GM19043 (cell line): ENCODE measurements at regions not wholly inside any gene's neighbourhood (a gene's known extent, or its start where the extent isn't known, plus 50 kb on each side); places are given as distances from the start of the nearest gene placed in this dataset.
"Not testable (repeated sequence)": the region's sequence is repeated elsewhere in the genome, so short reads cannot be mapped to it uniquely, and the experiment has no call there.

Experiments
- ATAC-seq: cut with Tn5 transposase; IDR thresholded peaks from one replicate; pipeline ENCODE4 v1.9.1; 2021; ENCODE audit warnings: low read depth; ENCODE audit not compliant: unreplicated experiment

- ATAC-seq: peak; percentile 68
Measured at GRCh38 chr5:62233083-62234046, 72.6 kb upstream of the KIF2A start.

DNA sequence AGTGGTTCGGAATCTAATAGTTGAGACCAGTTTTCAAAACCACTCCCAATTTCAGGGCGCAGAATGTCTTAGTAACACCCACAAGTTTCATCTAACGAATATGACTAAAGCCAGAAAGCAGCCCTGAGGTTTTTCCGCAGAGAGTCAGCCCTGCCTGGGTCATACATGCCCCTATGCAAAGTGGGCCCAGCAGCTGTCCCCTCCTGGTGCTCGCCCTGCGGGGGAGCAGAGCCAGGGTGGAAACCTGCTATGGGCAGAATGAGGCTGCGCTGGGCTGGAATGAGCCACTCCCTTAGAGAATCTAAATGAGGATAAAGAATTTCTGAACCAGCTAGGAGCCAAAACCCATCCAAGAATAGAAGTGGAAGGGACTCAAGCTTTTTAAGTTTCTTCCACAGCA lies 69.4 kb upstream of the KIF2A start:
- not testable (repeated sequence) for ATAC-seq

DNA sequence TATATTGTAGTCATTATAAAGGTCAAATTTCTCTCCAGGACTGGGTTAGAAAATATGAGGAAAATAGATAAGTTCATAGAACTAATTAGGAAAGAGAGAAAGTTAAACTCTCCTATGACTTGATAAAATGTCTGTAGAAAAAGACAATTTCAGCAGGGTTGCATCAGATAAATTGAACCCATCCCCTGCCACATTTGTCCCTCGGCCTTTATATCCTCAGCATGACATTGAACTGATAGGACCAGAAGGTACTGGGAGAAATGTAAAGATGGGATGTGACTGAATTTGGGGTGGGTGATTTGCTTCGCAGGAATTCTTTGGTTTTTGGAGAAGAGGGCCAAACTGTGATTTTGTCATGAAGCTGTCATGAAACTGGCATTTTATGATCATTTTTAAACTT lies 68.1 kb upstream of the KIF2A start:
- ATAC-seq: not testable (repeated sequence)

DNA sequence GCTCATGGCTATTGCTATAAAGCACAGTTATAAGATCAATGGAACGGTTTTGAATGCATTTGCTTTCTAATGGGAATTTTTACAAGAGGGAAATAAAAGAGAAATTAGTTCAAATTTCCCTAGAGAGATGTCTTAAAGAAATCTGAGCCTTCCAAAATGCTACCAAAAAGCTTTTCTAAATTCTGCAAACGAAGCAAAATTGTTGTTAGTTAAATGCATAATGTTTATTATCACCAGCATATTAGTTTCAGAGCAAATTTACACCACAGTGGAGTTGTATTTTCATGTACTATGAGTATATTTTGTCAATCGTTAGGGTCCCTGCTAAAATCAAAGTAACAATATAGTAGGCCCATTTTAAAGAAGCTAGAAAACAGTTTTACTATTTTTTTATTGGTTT lies 67.4 kb upstream of the KIF2A start:
- not testable (repeated sequence) for ATAC-seq

- ATAC-seq: not testable (repeated sequence)
Measured at GRCh38 chr5:62240494-62240893, 65.5 kb upstream of the KIF2A start.

DNA sequence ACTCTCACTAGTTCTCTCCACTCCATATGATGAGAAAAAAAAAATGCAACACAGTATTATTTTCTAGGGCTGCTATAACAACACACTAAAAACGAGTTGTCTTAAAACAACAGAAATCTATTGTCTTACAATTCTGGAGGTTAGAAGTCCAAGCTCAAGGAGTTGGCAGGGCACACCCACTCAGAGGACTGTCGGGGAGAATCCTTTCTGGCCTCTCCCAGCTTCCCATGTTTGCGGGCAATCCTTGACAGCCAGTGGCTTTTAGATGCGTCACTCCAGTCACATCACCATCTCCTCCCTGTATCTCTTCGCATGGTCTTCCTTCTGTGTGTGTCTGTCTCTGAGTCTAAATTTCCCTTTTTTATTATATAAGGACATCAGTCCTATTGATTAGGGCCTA lies 64.0 kb upstream of the KIF2A start:
- ATAC-seq: not testable (repeated sequence)

DNA sequence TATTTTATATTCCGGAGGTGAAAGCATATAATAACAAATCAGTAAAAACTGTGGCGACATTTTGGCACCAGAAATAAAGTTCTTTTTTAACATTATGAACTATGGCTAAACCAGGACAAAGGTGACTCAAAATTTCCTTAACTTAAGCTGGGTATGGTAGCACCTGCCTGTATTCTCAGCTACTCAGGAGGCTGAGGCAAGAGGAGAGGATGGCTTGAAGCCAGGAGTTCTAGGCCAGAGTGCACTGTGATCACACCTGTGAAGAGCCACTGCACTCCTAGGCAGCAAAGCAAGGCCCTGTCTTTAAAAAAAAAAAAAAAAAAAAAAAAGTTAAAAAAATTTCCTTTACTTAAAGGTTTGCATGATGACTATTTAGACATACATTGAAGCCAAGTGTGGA lies 63.0 kb upstream of the KIF2A start:
- ATAC-seq: not testable (repeated sequence)

DNA sequence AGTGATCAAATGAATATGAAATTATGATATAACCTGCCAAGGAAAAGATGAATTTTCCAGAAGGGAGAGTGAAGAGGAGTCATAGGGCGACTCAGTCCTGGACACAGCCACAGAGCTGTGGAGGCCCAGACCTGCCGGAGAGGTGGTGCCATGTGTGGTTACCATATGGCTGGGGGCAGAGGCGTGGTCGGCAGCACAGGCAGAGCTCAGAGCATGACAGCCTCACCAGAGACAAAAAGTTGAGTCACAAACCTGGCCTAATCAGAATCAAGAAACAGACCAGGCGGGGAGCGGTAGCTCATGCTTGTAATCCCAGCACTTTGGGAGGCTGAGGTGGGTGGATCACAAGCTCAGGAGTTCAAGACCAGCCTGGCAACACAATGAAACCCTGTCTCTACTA lies 57.8 kb upstream of the KIF2A start:
- not testable (repeated sequence) for ATAC-seq

GRCh38 chr5:62250085-62250484 lies 55.9 kb upstream of the KIF2A start:
- ATAC-seq: not testable (repeated sequence)

GRCh38 chr5:62250919-62251318 lies 55.1 kb upstream of the KIF2A start:
- ATAC-seq: not testable (repeated sequence)

- not testable (repeated sequence) for ATAC-seq
Measured at GRCh38 chr5:62252519-62252918, 53.5 kb upstream of the KIF2A start.

- not testable (repeated sequence) for ATAC-seq
Measured at GRCh38 chr5:62255551-62255950, 50.5 kb upstream of the KIF2A start.

GRCh38 chr5:62256161-62257019 lies 49.6 kb upstream of the KIF2A start:
- ATAC-seq: peak; percentile 68
